ENCODE measurements at regions not wholly inside any gene's neighbourhood (a gene's known extent, or its start where the extent isn't known, plus 50 kb on each side); places are given as distances from the start of the nearest gene placed in this dataset.

DNA sequence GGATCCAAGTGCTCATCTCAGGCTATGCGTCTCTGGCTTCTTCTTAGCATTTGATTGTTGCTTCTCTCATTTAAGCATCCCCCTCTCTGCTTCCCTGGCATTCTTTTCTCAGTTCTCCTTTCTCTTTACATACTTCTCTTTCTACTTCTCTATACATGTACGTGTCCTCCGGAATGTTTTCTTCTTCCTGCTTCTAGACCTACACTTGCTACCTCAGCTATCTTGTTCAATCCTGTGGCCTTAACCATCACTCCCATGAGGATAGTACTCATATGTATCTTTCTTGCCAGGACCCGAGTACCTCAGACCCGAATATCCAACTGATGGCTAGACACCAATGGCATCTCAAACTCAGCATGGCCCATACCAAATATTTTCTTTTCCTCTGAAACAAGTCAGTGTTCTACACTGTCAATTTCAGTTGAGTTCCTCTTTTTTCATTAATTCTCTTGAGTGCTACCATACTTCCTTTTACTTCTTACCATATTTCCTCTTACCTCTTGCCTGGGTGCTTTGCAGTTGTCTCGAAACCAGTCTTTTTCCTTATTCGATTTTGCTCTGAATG is 115.1 kb upstream of the SLC38A2 start:
- Mint-ChIP-seq H3K27me3 (ENCODE audit: low read depth) (no peaks in the 10 kb centered on the region), H3K4me3 (ENCODE audit: unreplicated experiment) (no peak overlapping the region), H3K4me1 (ENCODE audit: low read depth) (peaks cover 28% of the 10 kb centered on the region), H3K9me3 (ENCODE audit: low read depth) (no peaks in the 10 kb centered on the region), H3K36me3 (ENCODE audit: low read depth) (peaks cover 2% of the 10 kb centered on the region), H3K27ac (ENCODE audit: unreplicated experiment) (no peak overlapping the region)
- DNase-seq (ENCODE audit: low spot score), result no peak
- TF ChIP-seq, protein P1, sequence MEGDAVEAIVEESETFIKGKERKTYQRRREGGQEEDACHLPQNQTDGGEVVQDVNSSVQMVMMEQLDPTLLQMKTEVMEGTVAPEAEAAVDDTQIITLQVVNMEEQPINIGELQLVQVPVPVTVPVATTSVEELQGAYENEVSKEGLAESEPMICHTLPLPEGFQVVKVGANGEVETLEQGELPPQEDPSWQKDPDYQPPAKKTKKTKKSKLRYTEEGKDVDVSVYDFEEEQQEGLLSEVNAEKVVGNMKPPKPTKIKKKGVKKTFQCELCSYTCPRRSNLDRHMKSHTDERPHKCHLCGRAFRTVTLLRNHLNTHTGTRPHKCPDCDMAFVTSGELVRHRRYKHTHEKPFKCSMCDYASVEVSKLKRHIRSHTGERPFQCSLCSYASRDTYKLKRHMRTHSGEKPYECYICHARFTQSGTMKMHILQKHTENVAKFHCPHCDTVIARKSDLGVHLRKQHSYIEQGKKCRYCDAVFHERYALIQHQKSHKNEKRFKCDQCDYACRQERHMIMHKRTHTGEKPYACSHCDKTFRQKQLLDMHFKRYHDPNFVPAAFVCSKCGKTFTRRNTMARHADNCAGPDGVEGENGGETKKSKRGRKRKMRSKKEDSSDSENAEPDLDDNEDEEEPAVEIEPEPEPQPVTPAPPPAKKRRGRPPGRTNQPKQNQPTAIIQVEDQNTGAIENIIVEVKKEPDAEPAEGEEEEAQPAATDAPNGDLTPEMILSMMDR (IDR thresholded peaks at IDR 0.05), result no peak

DNA sequence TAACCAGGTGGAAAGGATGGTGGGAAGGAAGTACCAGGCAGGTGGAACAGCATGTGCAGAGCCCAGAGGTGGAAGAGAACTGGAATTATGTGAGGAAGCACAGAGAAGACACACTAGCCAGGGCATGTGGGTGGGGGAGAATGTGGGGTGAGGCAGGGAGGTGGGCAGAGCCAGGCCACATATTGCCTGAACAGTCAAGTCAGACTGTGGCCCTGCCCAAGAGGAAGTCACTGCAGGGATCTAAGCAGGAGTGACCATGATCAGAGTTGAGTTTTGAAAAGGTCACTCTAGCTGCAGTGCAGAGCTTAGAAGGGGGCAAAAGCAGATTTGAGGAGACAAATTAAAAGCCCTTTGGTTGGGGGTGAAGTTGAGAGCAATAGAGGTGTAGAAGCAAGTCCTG is 114.0 kb upstream of the SLC38A2 start:
- TF ChIP-seq, protein P1 (IDR thresholded peaks at IDR 0.05), result no peak
- peaks cover 18% of the 10 kb centered on the region for H3K4me1 Mint-ChIP-seq (ENCODE audit: low read depth)
- no peak overlapping the region for H3K4me3 Mint-ChIP-seq (ENCODE audit: unreplicated experiment)
- H3K27me3 Mint-ChIP-seq (ENCODE audit: low read depth), result no peaks in the 10 kb centered on the region
- no peak for DNase-seq (ENCODE audit: low spot score)
- peaks cover 2% of the 10 kb centered on the region for H3K36me3 Mint-ChIP-seq (ENCODE audit: low read depth)
- no peak overlapping the region for H3K27ac Mint-ChIP-seq (ENCODE audit: unreplicated experiment)
- H3K9me3 Mint-ChIP-seq (ENCODE audit: low read depth), result no peaks in the 10 kb centered on the region

DNA sequence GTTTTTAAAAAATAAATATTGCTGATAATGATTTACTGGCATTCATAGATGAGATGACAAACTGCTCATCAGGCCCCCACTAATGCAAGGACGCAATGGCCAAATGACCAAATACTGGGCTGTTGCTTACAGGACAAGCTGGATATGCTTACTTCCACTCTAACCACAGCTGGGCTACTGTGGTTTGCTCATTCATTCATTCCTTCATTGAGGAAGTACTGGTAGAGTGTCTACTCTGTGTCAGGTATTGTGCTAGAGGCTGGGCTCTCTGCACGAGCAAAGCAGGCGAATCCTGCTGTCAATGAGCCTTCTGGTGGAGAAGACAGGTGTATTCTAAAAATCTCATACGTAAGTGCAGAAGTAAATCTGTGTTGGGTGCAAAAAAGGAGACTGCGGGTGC is 113.3 kb upstream of the SLC38A2 start:
- H3K4me1 Mint-ChIP-seq (ENCODE audit: low read depth), result peaks cover 14% of the 10 kb centered on the region
- TF ChIP-seq, protein P1 (IDR thresholded peaks at IDR 0.05), result no peak
- no peak for DNase-seq (ENCODE audit: low spot score)
- no peaks in the 10 kb centered on the region for H3K27me3 Mint-ChIP-seq (ENCODE audit: low read depth)
- H3K9me3 Mint-ChIP-seq (ENCODE audit: low read depth), result no peaks in the 10 kb centered on the region
- no peak overlapping the region for H3K27ac Mint-ChIP-seq (ENCODE audit: unreplicated experiment)
- H3K36me3 Mint-ChIP-seq (ENCODE audit: low read depth), result peaks cover 2% of the 10 kb centered on the region
- H3K4me3 Mint-ChIP-seq (ENCODE audit: unreplicated experiment), result no peak overlapping the region

DNA sequence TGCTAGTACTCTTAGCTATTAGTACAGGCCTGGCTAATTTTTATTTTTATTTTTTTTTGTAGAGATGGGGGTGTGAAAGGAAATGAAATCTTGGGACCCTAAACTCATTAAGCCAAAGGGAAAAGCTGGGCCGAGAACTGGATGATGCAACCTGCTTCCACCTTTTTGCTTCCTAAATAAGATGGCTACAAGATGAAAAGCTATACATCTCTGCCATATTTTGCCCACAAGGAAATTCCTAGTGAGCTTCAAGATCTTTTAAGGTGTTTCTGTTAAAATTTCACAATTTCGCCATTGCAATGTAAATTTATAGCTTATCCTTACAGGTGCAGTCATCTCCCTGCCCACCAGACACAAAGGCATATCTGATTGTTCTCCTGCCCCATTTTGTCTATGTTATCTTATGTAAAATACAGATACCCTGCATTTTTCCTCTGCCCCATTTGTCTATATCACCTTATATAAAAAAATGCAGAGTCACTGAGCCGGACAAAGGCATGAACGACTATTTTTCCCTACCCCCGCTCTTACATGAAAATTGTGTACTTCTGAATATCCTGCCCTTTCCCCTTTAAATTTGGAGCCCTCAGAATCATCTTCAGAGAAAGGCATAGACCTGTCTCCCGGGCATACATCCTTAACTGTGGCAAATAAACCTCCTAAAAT is 112.0 kb upstream of the SLC38A2 start:
- no peaks in the 10 kb centered on the region for H3K9me3 Mint-ChIP-seq (ENCODE audit: low read depth)
- no peaks in the 10 kb centered on the region for H3K27me3 Mint-ChIP-seq (ENCODE audit: low read depth)
- H3K27ac Mint-ChIP-seq (ENCODE audit: unreplicated experiment), result no peak overlapping the region
- no peak overlapping the region for H3K4me3 Mint-ChIP-seq (ENCODE audit: unreplicated experiment)
- peaks cover 2% of the 10 kb centered on the region for H3K36me3 Mint-ChIP-seq (ENCODE audit: low read depth)
- no peak for DNase-seq (ENCODE audit: low spot score)
- H3K4me1 Mint-ChIP-seq (ENCODE audit: low read depth), result peaks cover 3% of the 10 kb centered on the region
- TF ChIP-seq, protein P1 (IDR thresholded peaks at IDR 0.05), result no peak

DNA sequence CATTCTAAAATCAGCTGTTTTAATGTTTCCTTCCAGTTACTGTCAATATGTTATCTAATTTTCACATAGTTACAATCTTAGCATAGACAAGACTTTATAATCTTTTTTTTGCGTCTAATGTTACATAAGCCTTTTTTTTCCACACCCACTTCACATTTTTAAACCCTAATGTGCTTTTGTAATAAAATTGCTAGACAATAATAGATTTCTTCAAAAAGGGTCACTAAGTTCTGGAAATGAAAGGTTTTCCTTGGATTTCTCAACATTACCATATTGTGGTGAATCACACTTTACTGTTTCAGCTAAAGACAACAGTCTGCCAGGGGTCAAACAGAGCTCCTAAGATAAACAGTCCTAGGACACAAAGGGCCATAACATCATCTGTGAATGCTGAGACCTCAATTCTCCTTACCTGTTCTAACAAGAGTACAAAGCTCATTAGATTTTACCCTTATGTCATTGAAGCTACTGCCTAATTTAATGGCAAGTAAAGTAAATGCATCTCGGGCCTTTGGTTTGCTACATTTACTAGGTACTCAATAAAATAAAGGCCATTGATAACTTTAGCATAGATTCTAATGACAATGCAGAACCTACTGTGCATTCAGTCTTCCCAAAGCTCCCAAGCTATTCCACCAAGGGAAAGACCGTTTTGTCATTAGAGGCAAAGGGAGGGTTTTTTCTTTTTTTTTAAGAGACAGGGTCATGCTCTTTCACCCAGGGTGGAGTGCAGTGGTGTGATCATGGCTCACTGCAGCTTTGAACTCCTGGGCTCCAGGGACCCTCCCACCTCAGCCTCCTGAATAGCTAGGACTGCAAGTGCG is 111.2 kb upstream of the SLC38A2 start:
- Mint-ChIP-seq H3K27ac (ENCODE audit: unreplicated experiment) (no peak overlapping the region), H3K4me1 (ENCODE audit: low read depth) (no peaks in the 10 kb centered on the region), H3K36me3 (ENCODE audit: low read depth) (peaks cover 2% of the 10 kb centered on the region), H3K4me3 (ENCODE audit: unreplicated experiment) (no peak overlapping the region), H3K27me3 (ENCODE audit: low read depth) (no peaks in the 10 kb centered on the region), H3K9me3 (ENCODE audit: low read depth) (no peaks in the 10 kb centered on the region)
- TF ChIP-seq, protein P1 (IDR thresholded peaks at IDR 0.05), result no peak
- no peak for DNase-seq (ENCODE audit: low spot score)

Measured in chondrocyte (in vitro differentiated cells).